Fibroblast of villous mesenchyme (primary cell): ENCODE measurements at regions not wholly inside any gene's neighbourhood (a gene's known extent, or its start where the extent isn't known, plus 50 kb on each side); places are given as distances from the start of the nearest gene placed in this dataset.

ENCODE experiments used
- DNase-seq: peaks from one replicate; pipeline ENCODE4 v3.0.0-alpha.2; 2010; ENCODE audit warnings: low read depth
- H3K4me3 ChIP-seq: 2 replicates; pipeline ENCODE4 v1.5.1; 2011; ENCODE audit warnings: low read depth, mild to moderate bottlenecking, low read length
- CTCF ChIP-seq: IDR thresholded peaks from 2 replicates; pipeline ENCODE4 v1.5.1; 2012; ENCODE audit warnings: low read depth, mild to moderate bottlenecking, low read length; ENCODE audit not compliant: insufficient read depth

DNA sequence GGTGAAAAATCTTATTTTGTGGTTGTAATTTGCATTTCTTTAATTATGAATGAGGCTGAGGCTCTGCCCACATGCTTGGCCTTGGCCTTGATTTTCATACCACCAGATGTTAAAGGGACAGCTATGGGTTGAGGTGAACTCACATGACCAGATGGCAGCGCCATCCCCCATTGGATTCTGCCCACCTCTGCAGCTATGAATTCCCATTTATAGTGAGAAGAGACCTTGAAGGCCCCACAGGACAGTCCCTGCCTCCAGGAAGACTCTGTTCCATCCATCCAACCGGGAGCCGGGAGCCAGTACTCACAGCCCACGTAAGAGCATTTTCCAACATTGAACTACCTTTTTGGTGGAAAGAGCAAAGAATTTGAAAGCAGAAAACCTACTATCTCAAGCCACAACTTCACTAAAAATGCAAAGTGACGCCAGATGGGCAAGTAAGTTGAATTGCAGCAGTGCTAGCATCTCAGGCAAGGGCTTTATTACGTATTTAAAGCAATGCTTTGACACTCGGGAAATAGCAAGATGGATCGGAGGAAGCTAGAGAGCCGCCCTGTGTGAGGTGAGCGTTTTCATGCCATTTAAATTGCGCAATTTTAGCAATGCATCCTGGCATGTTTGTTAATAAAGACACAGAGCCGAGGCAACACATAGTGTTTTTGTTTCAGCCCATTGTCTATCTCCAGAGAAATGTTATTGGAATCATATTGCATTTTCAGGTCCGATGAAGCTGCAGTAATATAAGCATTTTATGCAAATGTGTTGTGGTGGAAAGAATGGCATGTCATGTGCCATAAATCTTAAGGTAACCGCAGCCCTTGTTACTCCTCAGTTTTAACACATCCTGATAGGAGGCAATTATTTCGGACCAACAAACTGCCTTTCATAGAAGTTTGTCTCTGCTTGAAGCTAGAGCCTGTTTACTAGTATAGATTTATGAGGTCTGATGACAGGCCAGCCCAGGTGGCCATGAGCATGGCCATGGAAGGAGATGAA lies 273.4 kb upstream of the TNRC6C start:
- TF ChIP-seq CTCF: no peak
- no peak overlapping the region for H3K4me3 ChIP-seq
- no peak for DNase-seq

- no peak for DNase-seq
- no peak overlapping the region for H3K4me3 ChIP-seq
- no peak for TF ChIP-seq CTCF
Observed at GRCh38 chr17:77685881-77686486, 272.5 kb upstream of the TNRC6C start.

- no peak for DNase-seq
- no peak for TF ChIP-seq CTCF
- no peak overlapping the region for H3K4me3 ChIP-seq
Observed at GRCh38 chr17:77686903-77687302, 271.6 kb upstream of the TNRC6C start.

DNA sequence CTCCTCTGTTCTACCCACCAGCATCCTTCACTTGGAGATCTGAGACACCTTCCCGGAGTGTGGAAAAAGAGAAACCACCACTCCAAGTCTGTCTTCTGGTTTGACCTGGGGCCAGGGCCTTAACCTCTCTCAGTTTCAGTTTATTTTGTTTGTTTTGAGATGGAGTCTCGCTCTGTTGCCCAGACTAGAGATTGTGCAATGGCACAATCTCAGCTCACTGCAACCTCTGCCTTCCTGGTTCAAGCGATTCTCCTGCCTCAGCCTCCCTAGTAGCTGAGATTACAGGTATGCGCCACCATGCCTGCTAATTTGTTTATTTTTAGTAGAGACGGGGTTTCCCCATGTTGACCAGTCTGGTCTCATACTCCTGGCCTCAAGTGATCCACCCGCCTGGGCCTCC lies 271.1 kb upstream of the TNRC6C start:
- no peak for DNase-seq
- TF ChIP-seq CTCF: no peak
- H3K4me3 ChIP-seq: no peak overlapping the region

DNA sequence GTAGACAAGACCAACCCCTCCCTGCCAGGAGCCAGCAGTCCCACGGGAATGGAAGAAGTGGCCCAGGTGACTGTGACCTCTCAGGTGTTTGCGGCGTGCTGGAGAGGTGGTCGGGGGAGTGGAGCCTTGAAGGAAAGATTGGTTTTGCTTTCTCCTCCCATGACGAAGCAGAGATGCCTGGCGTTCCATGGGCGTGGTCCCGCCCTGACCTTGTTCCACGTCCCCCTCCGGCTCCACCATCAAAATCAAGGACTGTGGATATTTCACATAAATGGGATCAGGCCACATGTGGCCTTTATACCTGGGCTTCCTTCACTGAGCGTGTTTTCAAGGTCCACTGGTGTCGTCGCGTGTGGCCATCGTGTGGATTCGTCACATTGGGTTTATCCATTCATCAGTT lies 270.6 kb upstream of the TNRC6C start:
- no peak for DNase-seq
- TF ChIP-seq CTCF: no peak
- no peak overlapping the region for H3K4me3 ChIP-seq

GRCh38 chr17:77688369-77688768 lies 270.1 kb upstream of the TNRC6C start:
- no peak for DNase-seq
- H3K4me3 ChIP-seq: no peak overlapping the region
- no peak for TF ChIP-seq CTCF
